ENCODE measurements at regions not wholly inside any gene's neighbourhood (a gene's known extent, or its start where the extent isn't known, plus 50 kb on each side); places are given as distances from the start of the nearest gene placed in this dataset.
"Not testable (repeated sequence)": the region's sequence is repeated elsewhere in the genome, so short reads cannot be mapped to it uniquely, and the experiment has no call there.

- peaks cover 10 to 20% (median 10%) of the 10 kb centered on the region in 3 donors for H3K9me3 Mint-ChIP-seq
- H3K4me3 Mint-ChIP-seq; H3K9me3 ChIP-seq; H3K4me3 ChIP-seq (ENCODE audit: control insufficient read depth in 1 of 2, extremely low read depth in 1 of 2, low read length in 1 of 2); POLR2A ChIA-PET; ATAC-seq (replicated peaks in 1 of 4); DNase-seq; H3K36me3 Mint-ChIP-seq; H3K4me1 Mint-ChIP-seq; H3K27ac Mint-ChIP-seq; H3K27me3 ChIP-seq (replicated peaks in 1 of 2; ENCODE audit: control insufficient read depth in 2 of 2, extremely low read depth in 1 of 2, insufficient read depth in 2 of 2, low read length in 1 of 2); H3K27me3 Mint-ChIP-seq; H3K36me3 ChIP-seq (ENCODE audit: control insufficient read depth in 2 of 2, extremely low read depth in 1 of 2, insufficient read depth in 1 of 2, low read length in 1 of 2); H3K27ac ChIP-seq (ENCODE audit: low read length); CTCF ChIA-PET; H3K4me1 ChIP-seq (ENCODE audit: control insufficient read depth in 1 of 2, extremely low read depth in 1 of 2, insufficient read depth in 2 of 2, low read length in 2 of 2): not testable (repeated sequence)
- 89% methylated on average over 1 of the region's 1 CpG for WGBS (ENCODE audit: insufficient coverage)
These were observed 261.8 kb downstream of the RFPL4B start for GRCh38 chr6:112608925-112609324.

GRCh38 chr6:112613410-112613809 lies 266.3 kb downstream of the RFPL4B start:
- H3K27ac ChIP-seq (ENCODE audit: low read length), result no peak overlapping the region
- ChIA-PET POLR2A (no interaction called here), CTCF (no interaction called here)
- H3K9me3 Mint-ChIP-seq, result peaks cover 4 to 14% (median 14%) of the 10 kb centered on the region in 3 donors
- H3K36me3 ChIP-seq (ENCODE audit: control insufficient read depth in 2 of 2, extremely low read depth in 1 of 2, insufficient read depth in 1 of 2, low read length in 1 of 2), result no peaks in the 10 kb centered on the region
- no peaks in the 10 kb centered on the region for H3K27me3 ChIP-seq (replicated peaks in 1 of 2; ENCODE audit: control insufficient read depth in 2 of 2, extremely low read depth in 1 of 2, insufficient read depth in 2 of 2, low read length in 1 of 2)
- no peak for DNase-seq
- H3K36me3 Mint-ChIP-seq, result no peaks in the 10 kb centered on the region
- H3K27ac Mint-ChIP-seq, result no peak overlapping the region
- H3K4me3 ChIP-seq (ENCODE audit: control insufficient read depth in 1 of 2, extremely low read depth in 1 of 2, low read length in 1 of 2), result no peak overlapping the region
- no peak overlapping the region for H3K4me3 Mint-ChIP-seq
- H3K9me3 ChIP-seq, result no peaks in the 10 kb centered on the region
- H3K27me3 Mint-ChIP-seq, result no peaks in the 10 kb centered on the region
- no peaks in the 10 kb centered on the region for H3K4me1 Mint-ChIP-seq
- no peaks in the 10 kb centered on the region for H3K4me1 ChIP-seq (ENCODE audit: control insufficient read depth in 1 of 2, extremely low read depth in 1 of 2, insufficient read depth in 2 of 2, low read length in 2 of 2)
- ATAC-seq (replicated peaks in 1 of 4), result no peak
- 14% methylated on average over 1 of the region's 2 CpGs for WGBS (ENCODE audit: insufficient coverage)

- no peaks in the 10 kb centered on the region for H3K4me1 Mint-ChIP-seq
- ATAC-seq (replicated peaks in 1 of 4) (no peak), DNase-seq (no peak)
- peaks cover 0 to 8% (median 0%) of the 10 kb centered on the region in 3 donors for H3K9me3 Mint-ChIP-seq
- Histone ChIP-seq H3K4me3 (ENCODE audit: control insufficient read depth in 1 of 2, extremely low read depth in 1 of 2, low read length in 1 of 2) (no peak overlapping the region), H3K4me1 (ENCODE audit: control insufficient read depth in 1 of 2, extremely low read depth in 1 of 2, insufficient read depth in 2 of 2, low read length in 2 of 2) (no peaks in the 10 kb centered on the region), H3K36me3 (ENCODE audit: control insufficient read depth in 2 of 2, extremely low read depth in 1 of 2, insufficient read depth in 1 of 2, low read length in 1 of 2) (no peaks in the 10 kb centered on the region), H3K27ac (ENCODE audit: low read length) (no peak overlapping the region), H3K27me3 (replicated peaks in 1 of 2; ENCODE audit: control insufficient read depth in 2 of 2, extremely low read depth in 1 of 2, insufficient read depth in 2 of 2, low read length in 1 of 2) (no peaks in the 10 kb centered on the region), H3K9me3 (no peaks in the 10 kb centered on the region)
- CTCF ChIA-PET, result no interaction called here
- H3K27me3 Mint-ChIP-seq, result no peaks in the 10 kb centered on the region
- H3K4me3 Mint-ChIP-seq, result no peak overlapping the region
- no peak overlapping the region for H3K27ac Mint-ChIP-seq
- POLR2A ChIA-PET, result no interaction called here
- 93% methylated on average over 2 of the region's 3 CpGs for WGBS (ENCODE audit: insufficient coverage)
- H3K36me3 Mint-ChIP-seq, result no peaks in the 10 kb centered on the region
These were observed 271.7 kb downstream of the RFPL4B start for GRCh38 chr6:112618849-112619248.

- H3K27ac Mint-ChIP-seq, result no peak overlapping the region
- WGBS (ENCODE audit: insufficient coverage), result no CpG with 5 or more reads among the region's 3 CpGs
- H3K27me3 Mint-ChIP-seq, result no peaks in the 10 kb centered on the region
- ATAC-seq (replicated peaks in 1 of 4) (no peak), DNase-seq (no peak)
- Histone ChIP-seq H3K9me3 (no peaks in the 10 kb centered on the region), H3K27ac (ENCODE audit: low read length) (no peak overlapping the region), H3K4me1 (ENCODE audit: control insufficient read depth in 1 of 2, extremely low read depth in 1 of 2, insufficient read depth in 2 of 2, low read length in 2 of 2) (no peaks in the 10 kb centered on the region), H3K36me3 (ENCODE audit: control insufficient read depth in 2 of 2, extremely low read depth in 1 of 2, insufficient read depth in 1 of 2, low read length in 1 of 2) (no peaks in the 10 kb centered on the region), H3K4me3 (ENCODE audit: control insufficient read depth in 1 of 2, extremely low read depth in 1 of 2, low read length in 1 of 2) (no peak overlapping the region), H3K27me3 (replicated peaks in 1 of 2; ENCODE audit: control insufficient read depth in 2 of 2, extremely low read depth in 1 of 2, insufficient read depth in 2 of 2, low read length in 1 of 2) (no peaks in the 10 kb centered on the region)
- CTCF ChIA-PET, result no interaction called here
- no peaks in the 10 kb centered on the region for H3K4me1 Mint-ChIP-seq
- no peak overlapping the region for H3K4me3 Mint-ChIP-seq
- H3K36me3 Mint-ChIP-seq, result no peaks in the 10 kb centered on the region
- POLR2A ChIA-PET, result no interaction called here
- peaks cover 0 to 8% (median 0%) of the 10 kb centered on the region in 3 donors for H3K9me3 Mint-ChIP-seq
These were observed 273.9 kb downstream of the RFPL4B start for GRCh38 chr6:112620812-112621569.

GRCh38 chr6:112622036-112622435 lies 274.9 kb downstream of the RFPL4B start:
- DNase-seq (no peak), ATAC-seq (replicated peaks in 1 of 4) (no peak)
- Mint-ChIP-seq H3K9me3 (peaks cover 0 to 8% (median 2%) of the 10 kb centered on the region in 3 donors), H3K27ac (no peak overlapping the region), H3K27me3 (no peaks in the 10 kb centered on the region), H3K4me3 (no peak overlapping the region), H3K36me3 (no peaks in the 10 kb centered on the region), H3K4me1 (no peaks in the 10 kb centered on the region)
- Histone ChIP-seq H3K27me3 (replicated peaks in 1 of 2; ENCODE audit: control insufficient read depth in 2 of 2, extremely low read depth in 1 of 2, insufficient read depth in 2 of 2, low read length in 1 of 2) (no peaks in the 10 kb centered on the region), H3K36me3 (ENCODE audit: control insufficient read depth in 2 of 2, extremely low read depth in 1 of 2, insufficient read depth in 1 of 2, low read length in 1 of 2) (no peaks in the 10 kb centered on the region), H3K4me1 (ENCODE audit: control insufficient read depth in 1 of 2, extremely low read depth in 1 of 2, insufficient read depth in 2 of 2, low read length in 2 of 2) (no peaks in the 10 kb centered on the region), H3K4me3 (ENCODE audit: control insufficient read depth in 1 of 2, extremely low read depth in 1 of 2, low read length in 1 of 2) (no peak overlapping the region), H3K27ac (ENCODE audit: low read length) (no peak overlapping the region), H3K9me3 (no peaks in the 10 kb centered on the region)
- ChIA-PET POLR2A (no interaction called here), CTCF (no interaction called here)

- DNase-seq (no peak), ATAC-seq (replicated peaks in 1 of 4) (no peak)
- Mint-ChIP-seq H3K27me3 (no peaks in the 10 kb centered on the region), H3K27ac (no peak overlapping the region), H3K4me1 (no peaks in the 10 kb centered on the region), H3K9me3 (peaks cover 0 to 5% (median 3%) of the 10 kb centered on the region in 3 donors), H3K36me3 (no peaks in the 10 kb centered on the region), H3K4me3 (no peak overlapping the region)
- no peaks in the 10 kb centered on the region for H3K27me3 ChIP-seq (replicated peaks in 1 of 2; ENCODE audit: control insufficient read depth in 2 of 2, extremely low read depth in 1 of 2, insufficient read depth in 2 of 2, low read length in 1 of 2)
- no peaks in the 10 kb centered on the region for H3K4me1 ChIP-seq (ENCODE audit: control insufficient read depth in 1 of 2, extremely low read depth in 1 of 2, insufficient read depth in 2 of 2, low read length in 2 of 2)
- H3K4me3 ChIP-seq (ENCODE audit: control insufficient read depth in 1 of 2, extremely low read depth in 1 of 2, low read length in 1 of 2), result no peak overlapping the region
- POLR2A ChIA-PET, result no interaction called here
- no peak overlapping the region for H3K27ac ChIP-seq (ENCODE audit: low read length)
- CTCF ChIA-PET, result no interaction called here
- H3K9me3 ChIP-seq, result no peaks in the 10 kb centered on the region
- H3K36me3 ChIP-seq (ENCODE audit: control insufficient read depth in 2 of 2, extremely low read depth in 1 of 2, insufficient read depth in 1 of 2, low read length in 1 of 2), result no peaks in the 10 kb centered on the region
- WGBS (ENCODE audit: insufficient coverage), result 80% methylated on average over 6 of the region's 6 CpGs
These were observed 279.4 kb downstream of the RFPL4B start for GRCh38 chr6:112626468-112627082.
